Bone marrow (tissue), 2 donors: ENCODE measurements at regions not wholly inside any gene's neighbourhood (a gene's known extent, or its start where the extent isn't known, plus 50 kb on each side); places are given as distances from the start of the nearest gene placed in this dataset.
A peak's percentile ranks its signal among the peaks of the same experiment; 100 is the strongest.
"Not testable (repeated sequence)": the region's sequence is repeated elsewhere in the genome, so short reads cannot be mapped to it uniquely, and the experiment has no call there.

Experiments
- DNase-seq, 2 donors: peaks; one replicate each; lab custom pipeline; 2025; lab: John Stamatoyannopoulos, UW

GRCh38 chr2:11922294-11922693 lies 175.9 kb downstream of the LPIN1 start:
- no peak for DNase-seq

DNA sequence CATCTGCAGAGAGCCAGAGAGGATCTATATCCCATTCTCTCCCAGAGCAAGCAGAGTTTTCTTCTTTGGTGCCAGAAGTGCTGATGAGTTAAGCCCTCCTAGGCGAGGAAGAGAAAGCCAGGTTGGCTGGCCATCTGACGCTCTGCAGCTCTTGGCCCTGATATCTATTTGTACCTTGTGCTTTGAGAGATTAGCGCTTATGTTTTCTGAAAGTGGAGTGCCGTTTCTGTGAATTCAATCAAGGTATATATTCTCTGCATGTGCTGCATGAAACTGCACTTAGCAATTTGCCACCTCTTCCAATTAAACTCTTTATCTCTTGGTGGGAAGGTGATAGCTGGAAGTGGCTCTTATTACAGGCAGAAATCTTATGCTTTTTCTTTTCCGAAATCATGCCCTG lies 177.5 kb downstream of the LPIN1 start:
- DNase-seq: no peak

GRCh38 chr2:11925295-11926066 lies 179.0 kb downstream of the LPIN1 start:
- no peak for DNase-seq

GRCh38 chr2:11930211-11930761 lies 183.9 kb downstream of the LPIN1 start:
- DNase-seq: no peak

DNA sequence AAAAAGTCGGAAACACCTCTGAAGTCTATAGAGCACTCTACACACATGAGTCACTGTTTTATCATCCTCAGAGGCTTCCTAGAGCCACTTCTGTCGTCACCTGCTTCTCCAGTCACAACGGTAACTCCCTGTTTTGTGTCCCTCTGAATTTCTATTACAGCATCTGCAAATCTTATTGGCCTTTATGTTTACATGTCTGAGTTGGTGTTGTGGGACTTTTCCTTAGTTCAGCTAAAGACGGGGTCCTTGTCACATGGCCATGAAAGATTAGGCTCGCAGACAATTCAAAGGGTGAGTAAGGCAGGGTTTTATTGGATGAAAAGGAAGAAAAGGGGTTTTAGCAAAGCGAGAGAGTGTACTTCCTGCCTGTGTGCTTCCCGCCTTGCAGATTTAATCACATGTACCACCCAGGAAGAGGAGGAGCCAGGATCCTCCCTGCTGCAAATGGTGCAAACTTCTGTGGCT lies 185.6 kb downstream of the LPIN1 start:
- DNase-seq: no peak

DNA sequence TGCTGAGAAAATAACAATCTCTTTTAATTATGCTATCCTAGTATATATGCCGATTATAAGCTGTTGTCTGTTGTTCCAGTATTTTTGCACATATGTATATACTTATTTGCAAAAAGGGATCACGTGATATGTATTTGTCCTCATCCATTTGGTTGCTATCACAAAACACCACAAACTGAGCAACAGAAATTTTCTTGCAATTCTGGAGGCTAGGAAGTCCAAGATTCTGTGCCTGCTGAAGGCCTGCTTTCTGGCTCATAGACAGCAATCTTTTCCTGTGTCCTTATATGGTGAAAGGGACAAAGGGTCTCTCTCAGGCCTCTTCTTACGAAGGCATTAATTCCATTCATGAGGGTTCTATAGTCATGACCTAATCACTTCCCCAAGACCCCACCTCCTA lies 186.5 kb downstream of the LPIN1 start:
- no peak for DNase-seq

DNA sequence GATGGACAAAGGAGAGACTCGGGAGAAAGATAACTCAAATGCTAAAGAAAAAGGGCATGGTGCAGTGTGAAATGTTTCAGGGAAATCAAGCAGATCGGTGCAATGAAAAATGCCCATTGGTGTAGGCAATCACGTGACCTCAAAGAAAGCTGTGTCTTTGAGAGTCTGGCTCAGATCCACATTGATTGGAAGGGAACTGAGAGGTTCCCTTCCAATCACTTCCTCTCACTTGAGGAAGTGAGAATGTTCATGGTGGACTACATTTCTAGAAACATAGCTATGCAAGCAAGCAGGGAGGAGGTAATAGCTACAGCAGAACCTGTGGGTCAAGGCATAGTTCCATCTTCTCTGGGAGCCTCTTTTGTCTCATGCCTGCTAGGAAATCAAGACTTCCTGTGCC lies 187.4 kb downstream of the LPIN1 start:
- DNase-seq: no peak

DNA sequence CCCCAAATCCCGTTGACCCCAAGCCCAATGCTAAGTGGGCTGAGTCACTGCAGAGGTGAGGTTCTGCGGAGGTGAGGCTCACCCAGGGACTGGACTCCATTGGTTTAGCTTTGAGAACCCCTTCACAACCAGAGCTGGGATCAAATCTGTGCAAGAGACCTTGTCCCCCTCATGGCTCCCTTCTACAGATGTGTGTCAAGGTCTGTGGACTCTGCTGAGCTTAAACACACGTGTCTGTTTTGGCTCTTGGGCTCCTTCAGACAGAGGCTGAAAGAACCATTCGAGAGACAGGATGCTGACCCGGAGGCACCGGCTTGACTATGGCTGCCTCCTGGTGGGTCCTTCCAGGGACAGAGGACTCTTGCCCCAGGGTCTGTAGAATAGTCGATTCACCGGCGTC lies 190.3 kb downstream of the LPIN1 start:
- DNase-seq: no peak

DNA sequence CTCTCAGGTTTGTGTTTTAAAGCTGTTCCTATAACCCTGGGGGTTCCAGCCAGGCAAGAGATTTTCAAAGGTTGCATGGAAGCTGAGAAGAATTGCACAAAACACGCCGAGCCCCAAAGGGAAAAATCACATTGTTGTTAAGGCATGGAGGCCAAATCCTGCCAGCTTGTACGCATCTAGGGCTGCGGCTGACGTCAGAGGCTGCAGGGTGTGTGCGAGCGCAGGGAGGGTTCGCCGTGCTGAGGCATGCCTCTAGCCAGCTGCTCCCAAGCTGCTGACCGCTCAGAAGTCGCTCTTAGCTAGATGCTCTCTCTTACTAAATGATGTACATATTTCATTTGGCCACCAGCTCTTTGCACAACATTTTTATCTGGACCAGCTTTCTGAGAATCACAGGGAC lies 191.8 kb downstream of the LPIN1 start:
- no peak for DNase-seq

DNA sequence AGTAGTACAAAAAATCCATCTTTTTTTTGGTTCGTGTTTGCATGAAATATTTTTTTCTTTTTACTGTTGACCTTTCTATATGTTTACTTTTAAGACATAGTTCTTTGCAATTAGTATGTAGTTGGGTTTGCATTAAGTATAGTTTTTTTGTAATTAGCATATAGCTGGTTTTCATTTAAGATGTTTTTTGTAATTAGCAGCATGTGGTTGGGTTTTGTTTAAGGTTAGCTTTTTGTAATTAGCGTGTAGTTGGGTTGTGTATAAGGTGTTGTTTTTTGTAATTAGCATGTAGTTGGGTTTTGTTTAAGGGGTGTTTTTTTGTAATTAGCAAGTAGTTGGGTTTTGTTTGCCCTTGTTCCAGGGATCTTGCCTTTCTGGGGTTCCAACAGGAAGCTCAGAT lies 193.1 kb downstream of the LPIN1 start:
- DNase-seq: no peak

DNA sequence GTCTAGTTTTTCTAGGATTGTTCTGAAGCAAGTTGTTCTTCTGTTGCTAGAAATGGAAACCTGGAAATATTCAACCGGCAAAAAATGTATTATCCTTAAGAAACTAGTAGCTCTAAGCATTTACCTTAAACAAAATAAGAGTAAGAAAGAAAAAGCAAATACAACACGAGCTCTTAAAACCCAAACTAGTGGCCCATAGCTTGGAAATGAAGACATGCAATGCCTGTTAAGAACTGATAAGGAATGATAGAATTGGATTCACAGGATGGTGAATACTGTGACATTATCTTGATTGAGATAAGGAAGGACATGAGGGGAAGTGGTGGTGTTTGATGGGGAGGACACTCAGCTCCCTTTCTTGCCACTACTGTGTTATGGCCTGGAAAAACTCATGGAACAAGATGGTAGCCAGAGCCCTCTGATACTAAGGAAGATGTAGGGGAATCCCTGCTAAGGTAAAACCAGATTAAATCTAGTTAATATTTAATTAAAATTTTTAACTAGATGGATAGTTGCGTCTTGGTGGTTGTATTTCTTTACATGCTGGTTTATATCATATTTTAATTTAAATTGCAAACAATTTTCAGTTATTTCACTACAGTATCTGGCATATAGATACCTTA lies 193.8 kb downstream of the LPIN1 start:
- DNase-seq: no peak

DNA sequence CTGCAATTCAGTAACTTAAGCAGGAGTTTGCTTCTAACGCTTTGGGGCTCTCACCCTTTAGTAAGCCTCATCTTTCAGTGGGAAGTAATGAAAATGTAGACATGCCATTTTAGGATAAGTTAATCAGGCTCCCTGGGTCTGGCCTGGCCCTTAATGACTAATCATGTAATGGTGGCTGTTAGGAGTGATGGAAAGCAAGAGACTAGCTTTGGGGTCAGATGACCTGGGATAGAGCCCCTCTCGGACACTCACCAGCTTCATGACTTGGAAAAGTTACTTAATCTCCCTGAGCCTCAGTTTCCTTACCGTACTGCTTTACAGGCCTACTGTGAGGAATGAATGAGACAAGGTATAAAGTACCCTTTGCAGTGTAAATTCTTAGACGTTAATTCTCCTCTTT lies 194.4 kb downstream of the LPIN1 start:
- no peak for DNase-seq

DNA sequence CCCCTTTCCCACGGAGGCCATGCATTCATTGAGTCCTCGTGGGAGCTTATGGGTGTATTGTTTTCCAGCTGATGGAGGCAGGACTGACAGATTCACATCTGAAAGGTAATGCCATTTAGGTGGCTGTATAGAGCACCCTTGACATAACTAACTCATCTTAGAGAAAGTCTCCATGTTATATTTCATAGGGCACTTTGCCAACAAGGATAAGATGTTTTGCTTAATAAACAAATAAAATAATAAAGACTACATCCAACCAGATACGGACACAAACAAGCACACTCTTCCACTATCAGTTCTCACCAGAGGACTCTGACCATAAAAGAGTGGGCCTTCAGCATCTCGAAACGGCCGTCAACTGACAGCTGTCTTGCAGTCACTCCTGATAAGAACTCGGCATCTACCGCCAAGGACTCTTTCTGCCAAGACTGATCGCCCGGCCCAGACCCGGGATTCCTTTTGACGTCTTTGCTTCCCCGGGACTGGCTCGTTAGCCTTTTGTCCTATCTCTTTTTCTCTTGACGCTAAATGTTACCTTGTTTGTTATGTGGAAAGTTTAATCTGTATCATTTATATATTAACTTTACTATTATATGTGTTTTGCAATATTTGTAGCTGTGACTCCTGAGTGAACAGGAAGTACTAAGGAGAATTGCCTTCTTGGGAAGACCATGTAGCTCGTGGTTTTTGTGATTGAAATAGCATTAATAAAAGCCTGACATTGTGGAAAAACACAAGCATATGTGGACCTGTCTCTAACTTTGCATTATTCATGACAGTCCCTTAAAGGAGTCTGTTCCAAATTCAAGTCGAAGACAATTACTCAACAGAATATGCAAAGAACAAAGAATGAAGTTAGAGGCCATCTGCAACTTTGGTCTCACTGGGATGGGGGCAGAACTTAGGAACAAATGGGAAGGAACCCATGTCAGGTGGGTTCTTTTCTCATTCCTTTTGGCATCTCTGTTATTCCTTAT lies 195.1 kb downstream of the LPIN1 start:
- DNase-seq: no peak

- DNase-seq: no peak
Observed at GRCh38 chr2:11942178-11942569, 195.7 kb downstream of the LPIN1 start.

- DNase-seq: no peak
Observed at GRCh38 chr2:11944311-11944710, 197.9 kb downstream of the LPIN1 start.

- DNase-seq: peak in 1 of 2 donors; percentile 11
Observed at GRCh38 chr2:11945139-11946126, 199.0 kb downstream of the LPIN1 start.

- DNase-seq: no peak
Observed at GRCh38 chr2:11947956-11948355, 201.5 kb downstream of the LPIN1 start.

DNA sequence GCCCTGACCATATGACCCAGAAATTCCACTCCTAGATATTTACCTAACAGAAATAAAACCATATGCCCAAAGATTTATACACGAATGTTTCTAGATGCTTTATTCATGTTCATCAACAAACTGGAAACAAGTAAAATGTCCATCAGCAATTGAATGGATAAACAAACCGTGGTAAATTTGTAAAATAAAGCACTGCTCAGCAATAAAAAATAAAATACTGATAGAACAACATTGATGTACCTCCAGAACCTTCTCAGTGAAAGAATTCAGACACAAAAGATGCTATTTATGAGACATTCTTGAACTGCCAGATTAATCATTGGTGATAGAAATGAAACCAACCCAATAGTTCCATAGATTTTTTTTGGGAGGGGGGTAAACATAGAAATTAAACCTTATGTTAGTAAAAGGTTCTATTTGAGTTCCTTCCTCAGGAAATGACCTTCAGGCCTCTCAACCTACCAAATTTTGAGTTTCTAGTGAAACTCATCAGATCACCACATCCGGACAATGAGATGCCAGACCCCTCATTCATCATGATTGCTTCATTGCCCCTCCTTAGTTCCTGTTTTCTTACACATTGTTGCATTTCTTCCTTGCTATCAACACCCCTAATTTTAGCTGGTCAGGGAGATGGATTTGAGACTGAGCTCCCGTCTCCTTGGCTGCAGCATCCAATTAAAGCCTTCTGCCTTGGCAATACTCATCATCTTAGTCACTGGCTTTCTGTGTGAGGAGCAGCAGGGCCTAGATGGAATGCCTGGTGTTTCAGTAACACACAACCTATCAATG lies 203.5 kb downstream of the LPIN1 start:
- DNase-seq: peak in 1 of 2 donors; percentile 75

- DNase-seq: no peak
Observed at GRCh38 chr2:11950896-11951295, 204.5 kb downstream of the LPIN1 start.

DNA sequence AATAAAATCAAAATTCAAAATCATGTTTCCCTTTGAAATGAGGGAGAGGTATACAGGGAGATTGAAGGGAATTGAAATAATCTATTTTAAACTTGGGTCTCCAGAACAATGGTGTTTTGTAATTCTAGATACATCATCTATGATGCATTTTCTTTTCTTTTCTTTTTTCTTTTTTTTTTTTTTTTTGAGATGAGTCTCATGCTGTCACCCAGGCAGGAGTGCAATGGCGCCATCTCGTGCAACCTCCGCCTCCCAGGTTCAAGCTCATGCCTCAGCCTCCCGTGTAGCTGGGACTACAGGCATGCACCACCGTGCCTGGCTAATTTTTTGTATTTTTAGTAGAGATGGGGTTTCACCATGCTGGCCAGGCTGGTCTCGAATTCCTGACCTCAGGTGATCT lies 205.1 kb downstream of the LPIN1 start:
- DNase-seq: not testable (repeated sequence)
